Endothelial cell of hepatic sinusoid (primary cell): ENCODE measurements at regions not wholly inside any gene's neighbourhood (a gene's known extent, or its start where the extent isn't known, plus 50 kb on each side); places are given as distances from the start of the nearest gene placed in this dataset.

Source experiments
- in situ Hi-C: cut with HindIII; loops from 2 replicates; pipeline ENCODE4 v1.10.0; 2017; ENCODE audit warnings: low sequenced_read_pairs

GRCh38 chr3:194984066-194984465, 286.9 kb downstream of the XXYLT1 start:
- in situ Hi-C loops = loop anchor here (5.0 kb wide), 1 partner anchor 263 kb away; no protein-coding TSS in a partner anchor

- in situ Hi-C loops = loop anchor here (5.0 kb wide), 1 partner anchor 263 kb away; no protein-coding TSS in a partner anchor
Measured at GRCh38 chr3:194984622-194985021, 286.3 kb downstream of the XXYLT1 start.

- in situ Hi-C loops = no loop called here
Measured at GRCh38 chr3:194985031-194985578, 285.9 kb downstream of the XXYLT1 start.

- in situ Hi-C loops = no loop called here
Measured at GRCh38 chr3:194986208-194987043, 284.5 kb downstream of the XXYLT1 start.

- in situ Hi-C loops = no loop called here
Measured at GRCh38 chr3:194987571-194988494, 283.1 kb downstream of the XXYLT1 start.

- in situ Hi-C loops = no loop called here
Measured at GRCh38 chr3:194988495-194989165, 282.3 kb downstream of the XXYLT1 start.

- in situ Hi-C loops = no loop called here
Measured at GRCh38 chr3:194989241-194989640, 281.7 kb downstream of the XXYLT1 start.

- in situ Hi-C loops = no loop called here
Measured at GRCh38 chr3:194990454-194991337, 280.3 kb downstream of the XXYLT1 start.

- in situ Hi-C loops = no loop called here
Measured at GRCh38 chr3:194991338-194991654, 279.7 kb downstream of the XXYLT1 start.

- in situ Hi-C loops = no loop called here
Measured at GRCh38 chr3:194993896-194994295, 277.1 kb downstream of the XXYLT1 start.

GRCh38 chr3:194994551-194994981, 276.4 kb downstream of the XXYLT1 start:
- in situ Hi-C loops = no loop called here

GRCh38 chr3:194995334-194995733, 275.6 kb downstream of the XXYLT1 start:
- in situ Hi-C loops = no loop called here

GRCh38 chr3:194995922-194996321, 275.0 kb downstream of the XXYLT1 start:
- in situ Hi-C loops = no loop called here

- in situ Hi-C loops = no loop called here
Measured at GRCh38 chr3:194996746-194997145, 274.2 kb downstream of the XXYLT1 start.

GRCh38 chr3:194998417-194998816, 272.5 kb downstream of the XXYLT1 start:
- in situ Hi-C loops = no loop called here

- in situ Hi-C loops = no loop called here
Measured at GRCh38 chr3:194998948-194999347, 272.0 kb downstream of the XXYLT1 start.

- in situ Hi-C loops = no loop called here
Measured at GRCh38 chr3:194999491-194999890, 271.5 kb downstream of the XXYLT1 start.

- in situ Hi-C loops = loop anchor here (5.0 kb wide), 1 partner anchor 34 kb away; no protein-coding TSS in a partner anchor
Measured at GRCh38 chr3:195001261-195001660, 269.7 kb downstream of the XXYLT1 start.

GRCh38 chr3:195001961-195002861, 268.7 kb downstream of the XXYLT1 start:
- in situ Hi-C loops = loop anchor here (5.0 kb wide), 1 partner anchor 35 kb away; no protein-coding TSS in a partner anchor
